CD4-positive, alpha-beta T cell treated with Interleukin-10 for 1 hour (primary cell): ENCODE measurements at regions not wholly inside any gene's neighbourhood (a gene's known extent, or its start where the extent isn't known, plus 50 kb on each side); places are given as distances from the start of the nearest gene placed in this dataset.
"Not testable (repeated sequence)": the region's sequence is repeated elsewhere in the genome, so short reads cannot be mapped to it uniquely, and the experiment has no call there.

Experiments
- DNase-seq: peaks from one replicate; pipeline ENCODE4 v3.0.0-alpha.2; 2020

GRCh38 chr10:113474752-113475151 is 78.1 kb upstream of the HABP2 start:
- DNase-seq, result no peak

- DNase-seq, result no peak
These were observed 77.5 kb upstream of the HABP2 start for GRCh38 chr10:113475381-113475807.

- no peak for DNase-seq
These were observed 76.7 kb upstream of the HABP2 start for GRCh38 chr10:113476191-113476590.

- DNase-seq, result no peak
These were observed 76.2 kb upstream of the HABP2 start for GRCh38 chr10:113476673-113477072.

- no peak for DNase-seq
These were observed 75.4 kb upstream of the HABP2 start for GRCh38 chr10:113477451-113477850.

GRCh38 chr10:113479346-113480080 is 73.3 kb upstream of the HABP2 start:
- no peak for DNase-seq

GRCh38 chr10:113480081-113480360 is 72.8 kb upstream of the HABP2 start:
- no peak for DNase-seq

- no peak for DNase-seq
These were observed 71.9 kb upstream of the HABP2 start for GRCh38 chr10:113480851-113481502.

GRCh38 chr10:113484487-113484886 is 68.4 kb upstream of the HABP2 start:
- no peak for DNase-seq

GRCh38 chr10:113485736-113486135 is 67.1 kb upstream of the HABP2 start:
- no peak for DNase-seq

GRCh38 chr10:113486531-113486930 is 66.3 kb upstream of the HABP2 start:
- no peak for DNase-seq

- no peak for DNase-seq
These were observed 65.7 kb upstream of the HABP2 start for GRCh38 chr10:113487154-113487553.

GRCh38 chr10:113488186-113488585 is 64.7 kb upstream of the HABP2 start:
- no peak for DNase-seq

- not testable (repeated sequence) for DNase-seq
These were observed 63.3 kb upstream of the HABP2 start for GRCh38 chr10:113489522-113489921.

- DNase-seq, result no peak
These were observed 60.8 kb upstream of the HABP2 start for GRCh38 chr10:113491967-113492565.

GRCh38 chr10:113493195-113493594 is 59.7 kb upstream of the HABP2 start:
- DNase-seq, result no peak

GRCh38 chr10:113493882-113494301 is 59.0 kb upstream of the HABP2 start:
- no peak for DNase-seq

GRCh38 chr10:113494761-113495160 is 58.1 kb upstream of the HABP2 start:
- DNase-seq, result no peak

GRCh38 chr10:113495553-113495952 is 57.3 kb upstream of the HABP2 start:
- DNase-seq, result no peak

- no peak for DNase-seq
These were observed 56.4 kb upstream of the HABP2 start for GRCh38 chr10:113496111-113497109.

GRCh38 chr10:113497198-113497597 is 55.7 kb upstream of the HABP2 start:
- no peak for DNase-seq

- no peak for DNase-seq
These were observed 53.9 kb upstream of the HABP2 start for GRCh38 chr10:113498997-113499396.

GRCh38 chr10:113499806-113500205 is 53.0 kb upstream of the HABP2 start:
- no peak for DNase-seq
